Superior temporal gyrus (tissue), 1 donor: ENCODE measurements at regions not wholly inside any gene's neighbourhood (a gene's known extent, or its start where the extent isn't known, plus 50 kb on each side); places are given as distances from the start of the nearest gene placed in this dataset.

Experiments used
- DNase-seq: peaks from one replicate; pipeline ENCODE4 v3.0.0-alpha.2; 2016; ENCODE audit errors: extremely low spot score

- DNase-seq: peak; percentile 70
Measured at GRCh38 chr7:95718577-95719410, 53.6 kb upstream of the DYNC1I1 start.

DNA sequence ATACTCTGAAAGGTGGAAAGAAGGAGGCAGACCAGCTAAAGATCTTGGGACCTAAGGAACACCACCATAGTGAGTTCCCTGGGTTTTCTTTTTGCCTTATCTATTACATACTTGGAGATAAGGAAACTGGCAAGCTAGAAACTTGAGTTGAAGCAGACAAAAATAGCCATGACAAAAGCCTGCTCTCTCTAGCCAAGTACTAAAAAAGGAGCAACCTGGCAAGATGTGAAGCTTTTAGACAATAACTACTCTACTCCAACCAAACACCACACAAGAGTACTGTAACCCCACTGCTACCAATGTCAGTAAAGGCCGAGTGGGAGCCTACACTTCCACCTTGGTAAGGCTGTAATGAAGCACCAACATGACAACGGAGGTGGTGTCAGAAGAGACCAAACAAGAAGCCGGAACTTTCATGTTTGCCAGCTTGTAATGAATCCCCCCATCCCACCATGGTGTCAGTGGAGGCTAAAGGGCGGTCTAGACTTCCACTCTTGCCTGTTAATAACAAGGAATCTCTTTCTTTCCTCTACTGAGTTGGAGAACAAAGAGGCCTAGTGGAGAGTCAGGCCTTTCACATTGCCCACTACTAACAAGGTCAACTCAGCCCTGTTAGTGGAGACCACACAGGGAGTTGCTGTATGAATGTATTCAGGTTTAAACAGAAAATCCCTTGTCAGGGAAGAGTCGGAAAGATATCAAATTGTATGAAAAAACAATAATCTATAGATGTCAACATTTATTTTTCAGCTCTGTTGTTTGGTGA lies 55.8 kb upstream of the DYNC1I1 start:
- DNase-seq: no peak

- no peak for DNase-seq
Measured at GRCh38 chr7:95715274-95715673, 57.1 kb upstream of the DYNC1I1 start.

- DNase-seq: no peak
Measured at GRCh38 chr7:95710711-95711110, 61.6 kb upstream of the DYNC1I1 start.

DNA sequence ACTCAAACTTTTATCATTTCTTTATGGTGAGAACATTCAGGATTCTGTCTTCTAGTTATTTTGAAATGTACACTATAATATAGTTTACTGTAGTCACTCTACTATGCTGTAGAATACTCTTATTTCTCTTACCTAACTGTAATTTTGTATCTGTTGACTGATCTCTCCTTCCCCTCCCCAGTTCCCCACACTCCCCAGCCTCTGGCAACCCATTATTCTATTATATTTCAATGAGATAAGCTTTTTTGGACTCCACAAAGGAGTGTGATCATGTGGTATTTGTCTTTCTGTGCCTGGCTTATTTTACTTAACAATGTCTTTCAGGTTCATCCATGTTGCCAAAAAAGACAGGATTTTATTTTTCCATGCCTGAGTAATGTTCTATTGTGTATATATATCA lies 71.4 kb upstream of the DYNC1I1 start:
- DNase-seq: no peak

GRCh38 chr7:95694334-95694733 lies 78.0 kb upstream of the DYNC1I1 start:
- DNase-seq: no peak

- no peak for DNase-seq
Measured at GRCh38 chr7:95693551-95694333, 78.6 kb upstream of the DYNC1I1 start.

DNA sequence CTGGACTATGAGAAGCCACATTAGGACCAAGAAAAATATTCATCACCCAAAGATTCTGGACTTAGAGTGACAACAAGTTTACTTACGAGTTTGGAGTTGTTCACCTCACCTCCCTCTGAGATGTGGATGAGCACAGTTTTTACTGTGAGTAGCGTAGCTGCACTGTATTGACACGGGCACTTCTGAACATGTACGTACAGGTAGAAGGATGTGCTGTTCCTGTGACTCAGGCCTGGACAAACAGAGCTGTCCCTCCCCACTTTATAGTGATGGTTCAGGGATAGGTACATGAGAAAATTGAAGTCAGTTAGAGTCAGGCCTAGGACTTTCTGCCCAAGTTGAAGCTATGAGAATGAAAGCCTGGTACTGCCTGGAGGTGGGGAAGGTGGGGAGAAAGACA lies 80.9 kb upstream of the DYNC1I1 start:
- DNase-seq: no peak

- peak; percentile 78 for DNase-seq
Measured at GRCh38 chr7:95690367-95690947, 81.9 kb upstream of the DYNC1I1 start.

GRCh38 chr7:95688931-95689495 lies 83.3 kb upstream of the DYNC1I1 start:
- DNase-seq: no peak

GRCh38 chr7:95687759-95688343 lies 84.5 kb upstream of the DYNC1I1 start:
- peak; percentile 84 for DNase-seq

DNA sequence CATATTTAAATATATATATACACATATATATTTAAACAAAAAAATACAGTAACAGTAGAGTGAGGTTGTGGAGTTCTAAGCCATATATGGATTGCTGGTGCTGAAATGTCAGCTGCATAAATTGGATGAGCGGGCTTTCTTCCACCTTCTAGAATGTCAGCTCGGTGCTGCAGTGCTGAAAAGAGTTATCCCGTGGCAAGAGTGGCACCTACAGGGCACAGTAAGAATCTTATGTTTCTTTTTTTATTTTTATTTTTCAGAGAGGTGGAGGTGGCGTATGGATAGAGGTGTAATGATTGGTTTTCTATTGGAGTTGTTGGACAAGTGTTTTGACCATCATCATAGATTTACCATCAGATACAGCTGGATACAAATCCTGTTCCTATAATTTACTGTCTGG lies 86.2 kb upstream of the DYNC1I1 start:
- peak; percentile 91 for DNase-seq

DNA sequence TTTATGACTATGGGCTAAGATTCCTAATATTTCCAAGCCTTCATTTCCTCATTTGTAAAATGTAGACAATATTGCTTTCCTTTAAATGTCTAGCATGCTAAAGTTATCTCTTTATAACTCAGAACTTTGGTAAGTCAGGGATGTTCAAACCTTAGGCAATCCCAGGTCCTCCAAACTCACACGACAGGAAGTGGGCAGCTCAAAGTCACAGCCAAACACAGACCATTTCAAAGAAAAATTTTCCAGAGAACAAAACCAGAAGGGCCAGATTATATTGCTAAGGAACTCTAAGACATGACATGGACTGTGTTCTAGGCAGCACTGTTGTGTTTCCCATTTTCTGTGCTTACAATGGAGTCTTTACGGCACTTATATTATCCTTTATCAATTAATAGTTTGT lies 87.8 kb upstream of the DYNC1I1 start:
- DNase-seq: no peak

DNA sequence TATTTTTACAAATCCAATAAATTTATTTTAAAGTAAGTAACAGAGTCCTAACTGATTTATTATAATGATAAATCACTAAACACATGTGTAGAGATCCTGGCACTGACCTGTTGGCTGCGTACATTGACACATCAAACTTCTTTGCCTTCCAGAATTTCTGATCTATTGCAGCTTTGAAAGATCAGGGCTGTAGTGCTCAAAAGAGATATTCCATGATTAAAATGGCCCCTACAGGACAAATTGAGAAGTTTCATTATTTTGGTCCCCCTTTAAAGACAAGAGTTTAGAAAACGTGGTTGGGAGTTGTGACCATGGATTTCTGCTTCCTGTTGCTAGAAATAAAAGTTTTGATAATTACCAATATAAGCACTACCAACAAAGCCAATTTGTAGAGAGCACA lies 87.7 kb upstream of the PDK4 start:
- DNase-seq: peak; percentile 88

GRCh38 chr7:95682913-95683312 lies 86.6 kb upstream of the PDK4 start:
- no peak for DNase-seq

- no peak for DNase-seq
Measured at GRCh38 chr7:95676691-95677090, 80.4 kb upstream of the PDK4 start.

- DNase-seq: no peak
Measured at GRCh38 chr7:95675632-95676031, 79.3 kb upstream of the PDK4 start.

DNA sequence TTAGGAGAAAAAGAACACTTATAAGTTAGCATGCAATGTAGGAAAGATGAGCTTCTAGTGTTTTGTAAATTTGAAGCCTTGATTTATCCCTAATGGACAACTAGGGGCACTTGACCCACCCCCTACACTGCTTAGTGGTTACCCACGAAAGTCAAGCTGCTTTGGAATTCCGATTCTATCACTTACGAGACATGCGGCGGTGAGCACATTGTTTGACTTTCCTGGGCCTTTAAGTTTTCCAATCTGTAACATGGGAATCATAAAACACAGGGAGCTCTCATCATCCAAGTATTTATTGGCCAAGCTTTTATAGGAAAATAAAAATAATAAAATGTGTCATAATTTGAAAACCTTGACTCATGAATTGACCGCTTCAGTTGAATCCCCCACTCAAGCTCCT lies 78.7 kb upstream of the PDK4 start:
- no peak for DNase-seq

GRCh38 chr7:95674101-95674500 lies 77.8 kb upstream of the PDK4 start:
- no peak for DNase-seq

DNA sequence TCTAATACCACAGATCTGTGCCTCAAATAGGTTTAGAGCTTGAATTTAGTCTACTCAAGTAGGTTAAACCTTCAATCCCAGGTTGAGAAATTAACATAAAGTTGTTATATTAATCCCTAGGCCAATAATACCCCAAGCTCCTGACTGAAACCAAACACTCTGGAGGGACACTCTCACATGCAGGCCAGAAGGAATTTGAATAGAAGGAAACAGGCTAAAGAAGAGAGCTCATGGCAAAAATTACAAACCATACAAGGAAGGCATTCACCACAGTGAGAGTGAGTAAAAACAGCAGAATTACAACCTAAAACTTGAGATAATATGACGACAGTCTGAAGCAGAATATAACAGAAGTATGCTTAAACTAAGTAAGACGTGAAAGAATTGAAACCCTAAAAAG lies 76.1 kb upstream of the PDK4 start:
- DNase-seq: no peak

GRCh38 chr7:95669513-95669912 lies 73.2 kb upstream of the PDK4 start:
- no peak for DNase-seq
